Mesenchymal stem cell (in vitro differentiated cells and primary cell): ENCODE measurements at regions not wholly inside any gene's neighbourhood (a gene's known extent, or its start where the extent isn't known, plus 50 kb on each side); places are given as distances from the start of the nearest gene placed in this dataset.

Source experiments
- DNase-seq: peaks from one replicate; pipeline ENCODE4 v3.0.0-alpha.2; 2013
- H2AFZ ChIP-seq: one replicate; pipeline ENCODE4 v1.6.1; 2013; ENCODE audit warnings: low read depth, mild to moderate bottlenecking, control low read depth, inconsistent platforms, low read length, moderate library complexity
- H2AK5ac ChIP-seq: 2 replicates; pipeline ENCODE4 v1.6.1; 2013; ENCODE audit warnings: low read length, moderate library complexity, mild to moderate bottlenecking, inconsistent platforms; ENCODE audit not compliant: severe bottlenecking
- H2BK120ac ChIP-seq: one replicate; pipeline ENCODE4 v1.6.1; 2013; ENCODE audit warnings: low read depth, mild to moderate bottlenecking, inconsistent platforms, low read length, moderate library complexity
- H2BK12ac ChIP-seq, 2 experiments: one replicate each; pipeline ENCODE4 v1.6.1; 2013; ENCODE audit warnings: inconsistent platforms in 2 of 2, low read length in 2 of 2, mild to moderate bottlenecking in 2 of 2, moderate library complexity in 2 of 2, control low read depth in 1 of 2
- H2BK15ac ChIP-seq: one replicate; pipeline ENCODE4 v1.6.1; 2013; ENCODE audit warnings: mild to moderate bottlenecking, low read depth, inconsistent platforms; ENCODE audit not compliant: poor library complexity, severe bottlenecking
- H2BK5ac ChIP-seq: 2 replicates; pipeline ENCODE4 v1.6.1; 2013; ENCODE audit warnings: low read depth, mild to moderate bottlenecking, low read length, control low read depth, inconsistent platforms; ENCODE audit not compliant: poor library complexity, severe bottlenecking
- H3K14ac ChIP-seq, 2 experiments: one replicate each; pipeline ENCODE4 v1.6.1; 2013; ENCODE audit warnings: inconsistent platforms in 2 of 2, low read length in 2 of 2, control low read depth in 1 of 2, mild to moderate bottlenecking in 1 of 2, moderate library complexity in 1 of 2
- H3K18ac ChIP-seq, 2 experiments: one replicate each; pipeline ENCODE4 v1.6.1; 2013; ENCODE audit warnings: inconsistent platforms in 2 of 2, low read length in 2 of 2, control low read depth in 1 of 2, low read depth in 1 of 2, mild to moderate bottlenecking in 1 of 2
- H3K23ac ChIP-seq, 2 experiments: one replicate each; pipeline ENCODE4 v1.6.1; 2013; ENCODE audit warnings: inconsistent platforms in 2 of 2, low read length in 2 of 2, mild to moderate bottlenecking in 2 of 2, moderate library complexity in 2 of 2, control low read depth in 1 of 2
- H3K27ac ChIP-seq: 2 replicates; pipeline ENCODE4 v1.5.1; 2013; ENCODE audit warnings: mild to moderate bottlenecking, moderate library complexity, low read length, control low read depth, inconsistent platforms; ENCODE audit not compliant: poor library complexity, severe bottlenecking
- H3K27me3 ChIP-seq, 2 experiments: 2 replicates each; pipeline versions ENCODE4 v1.6.1 to v1.7.0; 2013; ENCODE audit warnings: low read length in 2 of 2, mild to moderate bottlenecking in 2 of 2, moderate library complexity in 2 of 2, control low read depth in 1 of 2, inconsistent platforms in 1 of 2; ENCODE audit not compliant: control insufficient read depth in 1 of 2, insufficient read depth in 1 of 2
- H3K36me3 ChIP-seq, 2 experiments: 2 replicates each; pipeline versions ENCODE4 v1.6.1 to v1.7.0; 2013; ENCODE audit warnings: low read length in 2 of 2, control low read depth in 1 of 2, inconsistent platforms in 1 of 2, low read depth in 1 of 2, mild to moderate bottlenecking in 1 of 2; ENCODE audit not compliant: insufficient read depth in 2 of 2, control insufficient read depth in 1 of 2
- H3K4ac ChIP-seq, 2 experiments: one replicate each; pipeline ENCODE4 v1.6.1; 2013; ENCODE audit warnings: inconsistent platforms in 2 of 2, low read length in 2 of 2, mild to moderate bottlenecking in 2 of 2, moderate library complexity in 2 of 2, control low read depth in 1 of 2, low read depth in 1 of 2
- H3K4me1 ChIP-seq: 2 replicates; pipeline ENCODE4 v1.6.1; 2013; ENCODE audit warnings: low read depth, low read length, control low read depth; ENCODE audit not compliant: control insufficient read depth, insufficient read depth
- H3K4me2 ChIP-seq: 2 replicates; pipeline ENCODE4 v1.6.1; 2013; ENCODE audit warnings: low read length, mild to moderate bottlenecking, inconsistent platforms; ENCODE audit not compliant: poor library complexity, severe bottlenecking
- H3K4me3 ChIP-seq, 2 experiments: 2 replicates each; pipeline versions ENCODE4 v1.5.1 to v1.7.0; 2013; ENCODE audit warnings: low read length in 2 of 2, mild to moderate bottlenecking in 2 of 2, control low read depth in 1 of 2, low read depth in 1 of 2; ENCODE audit not compliant: insufficient read depth in 1 of 2
- H3K79me1 ChIP-seq: replicated peaks from 2 replicates; pipeline ENCODE4 v1.6.1; 2013; ENCODE audit warnings: mild to moderate bottlenecking, control low read depth, low read length, inconsistent platforms; ENCODE audit not compliant: poor library complexity, severe bottlenecking
- H3K9ac ChIP-seq: 2 replicates; pipeline ENCODE4 v1.7.0; 2013; ENCODE audit warnings: mild to moderate bottlenecking, low read length, moderate library complexity
- H3K9me3 ChIP-seq: 2 replicates; pipeline ENCODE4 v1.7.0; 2013; ENCODE audit warnings: mild to moderate bottlenecking, low read length; ENCODE audit not compliant: control insufficient read depth
- H4K8ac ChIP-seq: one replicate; pipeline ENCODE4 v1.6.1; 2013; ENCODE audit warnings: inconsistent platforms, mild to moderate bottlenecking, low read length, moderate library complexity
- H4K91ac ChIP-seq: one replicate; pipeline ENCODE4 v1.6.1; 2013; ENCODE audit warnings: mild to moderate bottlenecking, low read length, inconsistent platforms
- WGBS: methylation state at CpG from one replicate; pipeline ENCODE4 v1.1.7; 2013; ENCODE audit warnings: mixed read lengths; 5-methylcytosine and 5-hydroxymethylcytosine counted together

DNA sequence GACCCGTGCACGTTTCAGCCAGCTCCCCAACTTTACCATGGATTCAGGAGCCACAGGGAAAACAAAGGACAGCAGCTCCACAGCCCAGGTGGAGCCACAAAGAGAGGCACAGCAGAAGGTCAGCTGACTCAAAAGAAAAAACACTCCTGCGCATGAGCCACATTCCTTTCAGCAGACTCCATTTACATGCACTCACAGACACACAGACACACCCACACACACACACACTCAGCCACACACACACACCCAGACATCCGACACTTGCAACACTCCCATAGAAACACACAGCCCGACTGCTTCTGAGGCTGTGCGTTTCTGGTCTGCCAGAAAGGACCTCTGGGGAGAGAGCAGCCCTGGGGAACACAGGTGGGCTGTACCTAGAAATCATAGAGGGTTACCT is 2335.5 kb downstream of the TP53TG3F start:
- no peak overlapping the region for H4K8ac ChIP-seq
- H3K4me1 ChIP-seq, result no peaks in the 10 kb centered on the region
- H3K27ac ChIP-seq, result no peak overlapping the region
- H4K91ac ChIP-seq, result no peak overlapping the region
- H3K4ac ChIP-seq, result no peak overlapping the region
- H3K18ac ChIP-seq, result no peak overlapping the region
- H2AFZ ChIP-seq, result no peak overlapping the region
- H3K4me2 ChIP-seq, result no peak overlapping the region
- no peak overlapping the region for H2BK15ac ChIP-seq
- no peak overlapping the region for H3K9ac ChIP-seq
- H2BK12ac ChIP-seq, result no peak overlapping the region
- H3K36me3 ChIP-seq, result no peaks in the 10 kb centered on the region
- WGBS, result 62% methylated on average over 6 of the region's 6 CpGs
- no peak overlapping the region for H3K4me3 ChIP-seq
- H2AK5ac ChIP-seq, result no peak overlapping the region
- no peaks in the 10 kb centered on the region for H3K27me3 ChIP-seq
- no peak overlapping the region for H2BK5ac ChIP-seq
- peaks cover 18% of the 10 kb centered on the region for H3K9me3 ChIP-seq
- no peak for DNase-seq
- no peak overlapping the region for H3K23ac ChIP-seq
- no peak overlapping the region for H2BK120ac ChIP-seq
- no peak overlapping the region for H3K14ac ChIP-seq
- no peaks in the 10 kb centered on the region for H3K79me1 ChIP-seq

DNA sequence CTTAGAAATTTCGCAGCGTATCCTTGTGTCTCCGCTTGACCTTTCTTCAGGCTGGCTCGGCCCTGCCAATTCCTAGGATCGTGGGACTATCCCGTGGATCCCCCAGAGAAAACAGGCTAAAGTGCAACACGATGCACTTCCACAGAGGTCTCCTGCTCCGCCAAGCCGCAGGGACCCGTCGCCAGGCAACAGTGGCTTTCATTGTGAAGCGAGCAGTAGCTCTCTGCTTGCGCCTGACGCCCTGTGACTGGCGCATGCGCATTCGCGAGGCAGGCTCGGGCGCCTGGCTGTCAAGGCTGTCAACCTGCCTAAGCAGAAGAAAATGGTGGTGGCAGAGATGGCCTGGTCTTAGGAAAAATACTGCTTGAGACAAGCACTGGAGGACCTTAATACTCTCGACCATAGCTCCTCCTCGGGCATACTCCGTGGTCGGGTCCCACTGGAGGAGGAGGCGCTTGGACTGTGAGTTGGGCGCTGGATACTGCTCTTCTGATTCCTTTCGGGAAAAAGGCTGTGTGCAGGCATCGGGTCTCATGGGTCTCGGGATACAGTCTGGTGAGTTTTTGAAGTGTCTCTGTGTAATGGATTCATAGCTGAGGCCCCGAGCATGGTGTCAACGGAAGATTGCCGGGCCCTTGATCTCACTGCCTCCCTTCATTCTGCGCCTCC is 2336.1 kb downstream of the TP53TG3F start:
- no peak overlapping the region for H3K14ac ChIP-seq
- no peaks in the 10 kb centered on the region for H3K4me1 ChIP-seq
- no peak overlapping the region for H3K4ac ChIP-seq
- no peak overlapping the region for H2BK15ac ChIP-seq
- no peak overlapping the region for H3K9ac ChIP-seq
- H3K36me3 ChIP-seq, result no peaks in the 10 kb centered on the region
- H2AK5ac ChIP-seq, result no peak overlapping the region
- no peak overlapping the region for H3K18ac ChIP-seq
- H3K27ac ChIP-seq, result no peak overlapping the region
- H2BK12ac ChIP-seq, result no peak overlapping the region
- DNase-seq, result no peak
- 88% methylated on average over 33 of the region's 33 CpGs for WGBS
- no peak overlapping the region for H3K4me3 ChIP-seq
- no peak overlapping the region for H4K91ac ChIP-seq
- no peak overlapping the region for H3K4me2 ChIP-seq
- H3K27me3 ChIP-seq, result no peaks in the 10 kb centered on the region
- no peak overlapping the region for H2BK120ac ChIP-seq
- no peak overlapping the region for H3K23ac ChIP-seq
- no peak overlapping the region for H2BK5ac ChIP-seq
- H3K9me3 ChIP-seq, result peaks cover 14% of the 10 kb centered on the region
- H3K79me1 ChIP-seq, result no peaks in the 10 kb centered on the region
- H4K8ac ChIP-seq, result no peak overlapping the region
- no peak overlapping the region for H2AFZ ChIP-seq

DNA sequence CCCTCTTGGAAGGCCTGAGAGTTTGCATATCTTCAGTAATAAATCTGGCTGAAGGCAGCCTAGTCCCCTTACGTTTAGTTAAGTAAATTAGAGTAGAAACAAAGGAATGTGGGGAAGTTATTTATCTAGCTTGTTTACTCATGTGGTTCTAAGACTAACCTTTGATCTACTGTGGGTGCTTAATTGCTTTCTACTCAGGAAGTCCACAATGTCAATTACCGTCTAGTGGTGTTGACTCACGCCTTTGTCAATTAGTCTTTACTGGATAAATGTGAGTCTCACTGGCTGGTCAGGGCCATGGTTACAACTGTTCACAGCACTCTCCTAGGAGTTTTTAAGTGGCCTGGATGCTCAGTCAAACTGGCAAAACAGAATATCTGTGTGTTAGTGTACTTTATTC is 2338.4 kb downstream of the TP53TG3F start:
- WGBS, result 75% methylated on average over 3 of the region's 3 CpGs
- no peak overlapping the region for H2AFZ ChIP-seq
- H2BK5ac ChIP-seq, result no peak overlapping the region
- no peak overlapping the region for H2AK5ac ChIP-seq
- H3K36me3 ChIP-seq, result no peaks in the 10 kb centered on the region
- H3K4me1 ChIP-seq, result no peaks in the 10 kb centered on the region
- no peaks in the 10 kb centered on the region for H3K27me3 ChIP-seq
- H3K4me3 ChIP-seq, result no peak overlapping the region
- H2BK12ac ChIP-seq, result no peak overlapping the region
- no peak overlapping the region for H3K4ac ChIP-seq
- H3K79me1 ChIP-seq, result no peaks in the 10 kb centered on the region
- no peak overlapping the region for H4K8ac ChIP-seq
- no peak overlapping the region for H3K18ac ChIP-seq
- H3K23ac ChIP-seq, result no peak overlapping the region
- DNase-seq, result no peak
- no peak overlapping the region for H3K4me2 ChIP-seq
- no peak overlapping the region for H4K91ac ChIP-seq
- no peak overlapping the region for H2BK15ac ChIP-seq
- H3K14ac ChIP-seq, result no peak overlapping the region
- H3K9ac ChIP-seq, result no peak overlapping the region
- peaks cover 15% of the 10 kb centered on the region for H3K9me3 ChIP-seq
- no peak overlapping the region for H3K27ac ChIP-seq
- H2BK120ac ChIP-seq, result no peak overlapping the region

DNA sequence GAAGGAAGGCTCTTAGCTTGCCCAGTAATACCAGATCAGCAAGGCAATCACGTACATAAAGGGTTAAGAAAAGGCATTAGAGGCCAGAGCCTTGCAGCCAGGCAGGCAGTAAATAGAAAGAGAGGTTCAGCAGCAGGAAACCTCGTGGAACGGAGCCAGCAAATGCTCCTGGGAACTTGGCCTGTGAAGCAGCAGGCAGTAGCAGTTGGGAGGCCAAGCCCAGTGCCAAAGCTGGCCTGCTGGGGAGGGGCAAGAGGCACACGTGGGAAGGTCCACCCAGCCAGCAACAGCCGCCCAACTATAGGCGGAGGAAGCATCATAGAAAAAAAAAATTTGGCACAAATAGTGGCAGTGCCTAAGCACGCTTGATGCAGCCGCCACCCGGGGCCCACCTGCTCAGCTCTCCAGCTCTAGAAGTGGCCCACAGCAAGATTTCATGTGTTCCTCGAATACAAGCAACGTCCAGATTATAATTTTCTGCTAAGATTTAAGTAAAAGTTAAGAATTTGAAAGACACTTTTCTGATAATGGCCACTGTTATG is 2339.5 kb downstream of the TP53TG3F start:
- Histone ChIP-seq H3K79me1 (no peaks in the 10 kb centered on the region), H2BK12ac (no peak overlapping the region), H2BK15ac (no peak overlapping the region), H3K27me3 (no peaks in the 10 kb centered on the region), H2AFZ (no peak overlapping the region), H3K4me1 (no peaks in the 10 kb centered on the region), H3K18ac (no peak overlapping the region), H3K23ac (no peak overlapping the region), H2BK5ac (no peak overlapping the region), H3K4ac (no peak overlapping the region), H3K4me3 (no peak overlapping the region), H3K36me3 (no peaks in the 10 kb centered on the region), H2AK5ac (no peak overlapping the region), H3K27ac (no peak overlapping the region), H3K9ac (no peak overlapping the region), H4K8ac (no peak overlapping the region), H3K9me3 (peaks cover 14% of the 10 kb centered on the region), H3K14ac (no peak overlapping the region), H2BK120ac (no peak overlapping the region), H4K91ac (no peak overlapping the region), H3K4me2 (no peak overlapping the region)
- 69% methylated on average over 9 of the region's 11 CpGs for WGBS
- DNase-seq, result no peak
